GM08714 (cell line): ENCODE measurements at regions not wholly inside any gene's neighbourhood (a gene's known extent, or its start where the extent isn't known, plus 50 kb on each side); places are given as distances from the start of the nearest gene placed in this dataset.

ENCODE experiments used
- H3K4me3 ChIP-seq: fragments of 200-500 bp; sonication (Bioruptor generic); 2 replicates; pipeline ENCODE4 v1.5.1; 2014; ENCODE audit warnings: mild to moderate bottlenecking, low read length, inconsistent platforms
- ZNF274 ChIP-seq: IDR thresholded peaks from 2 replicates; pipeline ENCODE4 v1.6.1; 2012; ENCODE audit warnings: mild to moderate bottlenecking, low read depth, low read length

DNA sequence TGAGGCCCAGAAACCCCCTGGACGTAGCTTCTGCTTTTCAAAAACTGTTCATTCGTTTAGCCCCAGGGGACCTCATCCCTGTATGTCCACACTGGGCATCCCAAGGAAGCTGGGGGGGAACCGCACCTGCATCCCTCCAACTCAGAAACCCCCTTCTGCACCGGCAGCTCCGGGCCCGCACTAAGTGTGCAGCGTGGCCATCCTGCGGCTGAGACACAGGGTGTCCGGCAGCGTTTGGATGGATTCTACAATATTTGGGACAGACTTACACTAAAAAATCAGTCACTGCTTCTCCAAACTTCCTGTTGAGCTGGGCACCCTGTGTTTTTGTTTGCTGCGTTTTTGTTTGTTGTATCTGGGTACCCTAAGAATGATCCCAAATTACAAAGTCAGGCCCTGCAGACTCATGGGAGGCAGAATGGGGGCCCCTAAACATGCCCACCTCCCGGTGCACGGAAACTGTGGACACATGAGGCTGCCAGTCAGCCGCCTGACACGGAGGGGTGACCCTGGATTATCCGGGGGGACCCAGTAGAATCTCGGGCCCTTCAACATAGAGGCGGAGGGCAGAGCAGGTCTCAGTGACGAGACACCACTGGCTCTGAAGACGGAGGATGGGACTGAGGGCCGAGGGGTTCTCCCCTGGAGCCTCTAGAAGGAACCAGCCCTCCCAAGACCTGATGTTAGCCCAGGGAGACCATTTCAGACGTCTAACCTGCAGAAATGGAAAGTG is 88.2 kb upstream of the BHLHE23 start:
- H3K4me3 ChIP-seq, result no peak overlapping the region
- TF ChIP-seq ZNF274, result no peak

DNA sequence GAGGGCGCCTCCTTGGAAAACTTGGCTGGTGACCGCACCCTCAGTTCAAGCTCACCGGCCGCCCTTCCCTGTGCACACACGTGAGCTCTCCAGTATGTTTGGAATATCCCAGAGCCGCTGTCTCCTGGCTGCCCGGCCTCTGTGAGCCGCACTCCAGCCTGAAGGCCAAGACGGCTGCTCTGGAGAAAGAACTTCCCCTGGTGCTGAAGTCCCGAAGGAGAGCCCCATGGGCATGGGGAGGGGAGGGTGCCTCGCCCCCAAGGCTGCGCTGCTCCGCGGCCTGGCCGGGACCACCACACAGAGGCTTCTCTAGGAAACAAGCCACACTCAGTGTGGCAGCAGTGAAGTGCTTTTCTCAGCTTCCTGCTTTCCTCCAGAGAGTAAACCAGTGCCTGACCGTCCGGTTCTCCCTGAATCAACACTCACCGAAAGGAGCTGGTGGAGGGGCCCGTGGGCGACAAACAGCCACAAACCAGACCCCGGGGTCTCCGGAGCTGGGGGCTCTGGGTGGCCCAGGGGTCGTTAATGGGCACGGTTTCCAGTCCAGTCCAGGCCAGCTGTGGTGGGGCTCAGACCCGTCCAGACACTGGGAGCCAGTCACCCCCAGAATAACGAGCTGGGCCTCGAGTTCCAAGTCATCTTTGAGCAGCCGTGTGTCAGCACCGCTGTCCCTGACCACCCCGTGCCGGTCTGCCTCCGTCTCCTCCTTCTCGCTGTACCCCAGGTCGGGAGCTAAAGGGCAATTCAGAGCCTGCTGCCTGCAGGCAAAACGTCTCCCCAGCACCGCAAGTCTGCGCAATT is 87.4 kb upstream of the BHLHE23 start:
- no peak for TF ChIP-seq ZNF274
- H3K4me3 ChIP-seq, result no peak overlapping the region

DNA sequence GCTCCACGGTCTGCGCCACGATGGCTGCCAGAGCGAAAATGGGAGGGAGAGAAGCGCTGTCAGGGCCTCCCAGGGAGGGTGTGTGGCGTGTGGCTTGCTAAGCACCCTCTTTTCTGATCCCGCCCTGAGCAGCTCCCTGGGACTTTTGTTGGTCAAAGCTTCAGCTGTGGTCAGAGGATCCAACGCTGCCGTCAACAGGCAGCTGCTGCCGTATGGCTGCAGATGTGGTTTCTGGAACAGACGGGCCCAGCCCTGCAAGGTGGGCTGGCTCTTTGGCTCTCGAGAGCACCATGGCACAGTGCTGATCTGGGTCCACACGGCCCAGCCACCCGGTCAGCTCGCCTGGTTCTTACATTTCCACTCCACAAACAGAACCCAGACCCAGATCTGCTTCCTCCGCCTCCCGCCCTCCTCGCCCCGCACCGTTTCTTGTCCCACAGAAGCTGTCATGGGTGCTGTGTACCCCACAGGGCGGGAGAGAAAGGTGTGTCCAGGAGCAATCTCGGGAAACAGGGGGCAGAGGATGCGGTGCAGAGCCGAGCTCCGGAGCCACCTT is 86.0 kb upstream of the BHLHE23 start:
- TF ChIP-seq ZNF274, result no peak
- H3K4me3 ChIP-seq, result no peak overlapping the region

DNA sequence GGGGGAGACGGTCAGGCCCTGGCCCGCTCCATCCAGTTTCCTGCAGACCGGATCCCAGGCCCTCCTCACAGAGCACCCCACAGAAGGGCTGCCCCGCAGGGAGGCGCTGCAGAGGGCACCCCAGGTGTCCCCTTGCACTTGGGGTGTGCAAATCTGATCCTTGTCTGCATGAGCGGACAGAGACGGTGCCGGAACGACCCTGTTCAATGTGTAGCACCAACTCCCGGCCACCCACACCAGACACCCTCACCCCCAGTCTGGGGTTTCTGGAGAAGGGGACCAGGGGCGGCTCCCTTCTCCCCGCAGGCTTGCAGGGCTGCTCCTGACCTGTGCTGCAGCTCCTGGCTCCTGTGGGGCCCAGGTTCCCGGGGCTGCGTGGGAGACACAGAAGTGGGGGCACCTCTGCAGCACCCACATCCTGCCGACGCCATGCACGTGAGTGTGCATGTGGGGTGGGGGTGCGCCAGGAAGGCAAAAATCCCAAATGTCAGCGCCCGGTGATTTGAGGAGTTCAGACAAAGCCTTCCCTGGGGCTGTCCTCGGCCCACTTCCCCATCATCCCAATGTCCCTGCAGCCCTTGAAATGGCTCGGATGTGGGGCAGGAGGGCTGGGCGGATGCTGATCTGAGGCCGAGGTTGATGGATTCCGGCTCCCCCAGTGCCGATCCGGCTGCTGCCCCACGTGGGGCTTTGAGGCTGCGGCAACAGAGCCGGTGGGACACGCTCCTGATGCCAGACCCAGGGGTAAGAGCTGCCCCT is 85.3 kb upstream of the BHLHE23 start:
- no peak for TF ChIP-seq ZNF274
- no peak overlapping the region for H3K4me3 ChIP-seq

DNA sequence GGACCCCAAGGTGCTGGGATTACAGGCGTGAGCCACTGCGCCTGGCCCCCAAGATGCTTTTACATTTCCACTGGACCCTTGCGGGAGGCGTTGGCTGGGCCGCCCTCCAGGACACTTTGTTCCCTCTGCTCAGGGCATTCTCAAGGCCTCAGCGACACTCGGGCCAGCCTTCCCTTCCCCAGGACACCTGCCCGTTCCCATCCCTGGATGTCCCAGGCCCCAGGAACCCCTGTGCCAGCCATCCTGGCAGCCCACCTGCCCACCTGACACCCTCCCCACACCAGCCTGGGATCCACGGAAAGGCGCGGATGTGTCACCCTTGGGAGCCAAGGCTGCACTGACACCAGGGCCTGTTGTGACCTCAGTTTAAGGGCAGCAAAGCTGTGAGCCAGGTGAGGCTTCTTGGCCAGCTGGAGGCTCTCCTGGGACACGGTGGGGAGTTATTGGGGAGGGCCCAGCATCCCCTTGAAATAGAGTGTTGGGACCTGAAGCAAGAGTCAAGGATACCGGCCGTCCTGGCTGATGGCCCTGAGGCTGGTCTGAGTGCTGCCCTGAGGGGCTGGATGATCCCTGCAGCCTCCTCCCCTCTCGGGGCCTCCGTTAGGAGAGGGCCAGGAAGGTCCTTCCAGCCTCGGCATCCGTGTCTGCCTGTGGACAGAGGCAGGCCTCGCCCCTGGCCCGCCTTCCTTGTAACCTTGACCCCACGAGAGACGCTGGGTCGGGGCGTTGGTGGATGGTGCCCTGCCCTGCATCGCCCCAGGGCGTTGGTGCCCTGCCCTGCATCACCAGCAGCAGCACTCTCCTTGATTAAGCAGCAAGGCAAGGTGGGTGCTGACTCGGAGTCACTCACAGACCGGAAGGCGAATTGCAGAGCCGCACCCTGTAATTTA is 84.2 kb upstream of the BHLHE23 start:
- no peak overlapping the region for H3K4me3 ChIP-seq
- no peak for TF ChIP-seq ZNF274

DNA sequence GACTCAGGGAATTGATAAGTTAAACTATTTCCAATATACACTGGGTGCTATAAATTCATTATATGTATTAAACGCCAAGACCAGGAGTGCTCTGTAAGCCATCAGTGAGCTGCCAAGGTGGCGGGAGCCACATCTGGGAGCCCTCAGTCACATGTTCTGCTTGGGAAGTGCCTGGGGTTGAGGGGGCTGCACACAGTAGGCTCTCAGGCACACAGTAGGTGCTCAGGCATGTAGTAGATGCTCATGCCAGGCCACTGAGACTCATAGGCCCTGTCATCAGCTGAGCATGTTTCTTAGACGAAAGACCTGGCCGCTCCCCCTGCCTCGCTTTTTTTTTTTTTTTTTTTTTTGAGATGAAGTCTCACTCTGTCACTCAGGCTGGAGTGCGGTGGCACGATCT is 83.3 kb upstream of the BHLHE23 start:
- TF ChIP-seq ZNF274, result no peak
- no peak overlapping the region for H3K4me3 ChIP-seq

DNA sequence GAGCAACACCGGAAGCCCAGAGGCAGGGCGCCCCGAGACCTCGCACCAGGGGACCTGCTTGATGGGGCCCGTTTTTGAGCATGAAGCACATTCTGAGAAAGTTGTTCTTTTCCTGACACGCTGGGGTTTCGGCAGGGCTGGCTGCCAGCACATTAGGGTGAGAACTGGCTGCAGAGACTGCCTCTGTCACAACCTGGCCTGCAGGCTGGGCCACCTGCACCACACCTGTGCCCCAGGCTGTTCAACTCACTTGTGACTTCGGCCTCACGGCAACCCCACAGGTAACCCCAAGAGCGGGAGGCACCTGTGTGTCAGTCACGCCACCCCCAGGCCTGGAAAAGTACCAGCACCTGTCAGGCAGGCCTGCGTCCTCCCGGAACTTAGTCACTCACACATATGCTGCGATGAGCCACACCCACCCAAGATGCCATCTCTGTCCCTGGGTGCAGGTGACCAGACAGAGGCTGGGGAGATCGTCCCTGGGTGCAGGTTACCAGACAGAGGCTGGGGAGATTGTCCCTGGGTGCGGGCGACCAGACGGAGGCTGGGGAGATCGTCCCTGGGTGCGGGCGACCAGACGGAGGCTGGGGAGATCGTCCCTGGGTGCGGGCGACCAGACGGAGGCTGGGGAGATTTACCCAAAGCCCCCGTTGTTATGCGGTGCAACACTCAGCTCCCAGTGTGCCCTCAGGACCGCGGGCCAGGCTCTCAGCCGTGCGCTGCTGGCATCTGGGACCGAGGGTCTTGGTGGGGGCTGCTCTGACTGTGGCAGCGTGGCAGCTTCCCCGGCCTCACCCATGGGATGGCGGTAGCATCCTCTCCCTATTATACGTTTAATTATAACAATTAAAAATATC is 82.5 kb upstream of the BHLHE23 start:
- no peak for TF ChIP-seq ZNF274
- no peak overlapping the region for H3K4me3 ChIP-seq

DNA sequence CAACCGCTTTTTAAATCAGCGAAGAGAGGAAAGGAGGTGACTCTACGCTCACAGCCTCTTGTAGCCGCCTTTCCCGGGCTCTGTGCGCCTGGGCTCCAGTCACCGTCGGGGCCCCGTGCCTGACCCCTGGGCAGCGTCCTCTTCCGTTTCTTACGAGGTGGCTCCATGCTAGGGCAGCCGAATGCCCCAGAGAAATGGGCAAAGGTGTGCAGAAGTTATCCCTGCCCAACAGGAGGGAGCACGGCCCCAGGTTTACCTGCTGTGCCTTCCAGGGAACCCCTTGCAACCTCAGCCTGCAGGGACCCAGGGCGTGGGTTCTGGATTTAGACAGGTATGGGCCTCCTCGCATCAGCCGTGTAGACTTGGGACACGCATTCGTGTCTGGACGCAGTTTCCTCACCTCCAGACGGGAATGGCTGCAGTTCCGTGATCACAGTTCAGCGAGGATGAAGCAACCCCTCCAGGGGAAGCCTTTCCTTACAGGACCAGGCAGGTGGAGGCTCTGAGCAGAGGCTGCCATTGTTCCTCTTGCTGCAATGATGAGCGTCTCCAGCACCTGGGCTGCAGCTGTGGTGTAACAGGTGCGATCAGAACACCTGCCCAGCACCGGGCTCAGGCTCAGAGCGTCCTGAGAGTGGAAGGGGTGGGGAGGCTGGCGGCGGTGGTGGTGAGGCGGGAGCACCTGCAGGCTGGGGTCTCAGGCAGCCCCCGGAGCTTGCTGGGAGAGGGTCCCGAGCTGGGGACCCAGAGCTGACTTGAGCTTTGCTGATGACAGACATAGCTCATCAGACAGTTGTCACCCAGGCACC is 81.3 kb upstream of the BHLHE23 start:
- TF ChIP-seq ZNF274, result no peak
- no peak overlapping the region for H3K4me3 ChIP-seq

DNA sequence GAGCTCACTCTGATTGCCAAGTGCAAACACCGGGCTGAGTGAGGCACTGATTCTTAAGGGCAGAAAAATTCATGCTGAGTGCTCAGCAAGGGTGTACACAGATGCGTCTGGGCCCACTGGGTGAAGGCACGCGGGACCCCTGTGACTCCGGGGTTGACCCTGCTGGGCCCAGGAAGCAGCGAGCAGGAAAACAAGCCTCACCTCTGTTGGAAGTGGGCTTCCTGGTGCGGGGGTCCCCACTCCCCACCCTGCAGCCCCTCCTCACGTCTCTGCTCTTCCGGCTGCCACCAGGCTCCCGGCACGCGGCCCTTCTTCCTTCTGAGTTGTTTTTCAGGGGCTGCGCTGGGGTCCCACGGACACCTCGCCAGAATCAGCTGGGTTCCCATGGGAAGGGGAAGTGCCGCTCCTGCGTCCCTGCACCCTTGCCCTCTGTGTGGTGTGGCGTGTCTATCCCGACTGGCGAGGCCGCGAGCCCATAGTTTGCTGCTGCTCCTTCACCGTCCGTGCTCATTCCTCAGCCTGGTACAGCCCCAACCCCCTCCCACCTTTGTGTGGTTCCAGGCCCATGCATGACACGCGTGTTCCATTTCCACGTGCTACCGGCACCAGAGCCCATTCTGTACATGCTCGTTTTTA is 80.6 kb upstream of the BHLHE23 start:
- no peak overlapping the region for H3K4me3 ChIP-seq
- no peak for TF ChIP-seq ZNF274

DNA sequence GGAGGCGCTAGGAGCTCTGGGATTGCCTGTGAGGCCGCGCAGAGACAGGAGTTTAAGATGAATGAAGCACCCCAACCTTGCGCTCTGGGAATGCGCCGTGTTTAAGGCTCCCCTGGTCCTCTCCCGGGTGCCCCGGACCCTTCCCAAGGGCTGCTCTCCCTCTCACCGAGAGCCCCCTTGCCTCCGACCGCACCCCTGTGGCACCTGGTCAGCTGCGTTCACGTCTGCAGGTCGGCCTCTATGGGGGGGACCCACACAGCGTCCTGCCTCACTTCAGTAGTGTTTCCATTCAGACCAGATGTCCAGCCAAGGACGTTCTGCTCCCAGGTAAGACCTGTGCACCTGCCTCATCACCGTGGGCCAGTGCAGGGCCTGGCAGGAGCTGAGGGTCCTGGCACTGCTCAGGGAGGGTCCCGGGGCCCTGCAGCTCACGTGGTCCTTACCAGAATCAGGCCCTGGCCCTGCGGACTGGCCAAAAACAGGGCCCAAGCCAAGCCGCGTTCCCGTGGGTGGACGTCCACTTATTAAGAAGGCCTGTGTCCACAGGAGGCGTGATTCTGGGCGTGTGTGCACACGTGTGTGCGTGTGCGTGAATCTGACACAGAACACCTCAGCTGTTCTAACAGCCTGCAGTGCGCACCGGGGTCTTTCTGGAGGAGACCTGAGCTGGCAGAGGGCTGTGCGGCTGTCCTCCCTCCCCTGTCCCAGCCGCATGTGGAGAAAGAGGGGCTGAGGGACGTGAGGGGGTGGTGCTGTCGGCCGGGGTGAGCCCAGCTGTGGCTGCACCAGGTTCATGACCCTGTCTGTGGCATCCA is 79.9 kb upstream of the BHLHE23 start:
- H3K4me3 ChIP-seq, result no peak overlapping the region
- TF ChIP-seq ZNF274, result no peak
